ENCODE measurements at regions not wholly inside any gene's neighbourhood (a gene's known extent, or its start where the extent isn't known, plus 50 kb on each side); places are given as distances from the start of the nearest gene placed in this dataset.

DNA sequence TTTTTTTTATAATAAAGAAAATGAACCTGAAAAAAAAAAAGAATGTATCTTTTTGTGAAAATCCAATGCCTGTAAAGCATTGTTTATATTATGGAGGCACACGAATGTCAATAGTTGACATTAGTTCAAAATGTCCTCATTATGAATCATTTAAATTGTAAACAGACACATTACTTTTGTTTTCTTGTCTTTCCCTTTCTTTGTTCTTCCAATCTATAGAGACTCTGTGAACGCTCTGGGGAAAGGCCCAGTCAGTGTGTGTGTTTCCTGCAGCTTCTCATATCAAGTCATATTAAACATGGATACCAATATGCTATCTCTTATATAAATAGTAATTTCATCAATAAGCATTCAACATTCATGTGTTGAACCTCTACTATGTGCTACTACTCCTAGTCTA is 193.1 kb downstream of the KCTD12 start:
- no peak for TF ChIP-seq CTCF (IDR thresholded peaks at IDR 0.05; ENCODE audit: control extremely low read depth, extremely low read depth, low read depth, missing control alignments)
- DNase-seq (ENCODE audit: extremely low spot score), result no peak
- CTCF ChIA-PET, result interaction anchor here (1.2 kb wide), 1 partner anchor 12 kb away, joined by 3 read pairs; no protein-coding TSS in a partner anchor
- POLR2A ChIA-PET, result no interaction called here

DNA sequence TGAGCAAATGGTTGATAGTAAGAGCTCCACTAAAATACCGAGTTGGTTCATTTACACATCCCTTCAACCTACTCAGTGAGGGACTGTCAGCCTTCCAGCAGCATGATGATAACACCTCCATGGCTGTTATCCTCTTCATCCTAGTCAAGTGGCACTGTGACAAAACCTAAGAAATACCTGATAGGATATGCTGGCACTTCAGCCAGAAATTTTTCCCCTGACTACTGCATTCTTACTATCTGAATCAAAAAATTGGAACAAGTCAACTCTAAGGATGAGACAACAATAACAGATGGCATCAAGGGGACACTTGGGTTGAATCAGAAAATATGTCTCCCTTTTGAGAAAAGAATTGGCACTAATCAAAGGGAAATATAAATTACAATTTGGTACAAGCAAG is 193.9 kb downstream of the KCTD12 start:
- DNase-seq (ENCODE audit: extremely low spot score), result no peak
- no peak for TF ChIP-seq CTCF (IDR thresholded peaks at IDR 0.05; ENCODE audit: control extremely low read depth, extremely low read depth, low read depth, missing control alignments)
- ChIA-PET CTCF (interaction anchor here (0.7 kb wide), 1 partner anchor 9 kb away, joined by 3 read pairs; no protein-coding TSS in a partner anchor), POLR2A (no interaction called here)

DNA sequence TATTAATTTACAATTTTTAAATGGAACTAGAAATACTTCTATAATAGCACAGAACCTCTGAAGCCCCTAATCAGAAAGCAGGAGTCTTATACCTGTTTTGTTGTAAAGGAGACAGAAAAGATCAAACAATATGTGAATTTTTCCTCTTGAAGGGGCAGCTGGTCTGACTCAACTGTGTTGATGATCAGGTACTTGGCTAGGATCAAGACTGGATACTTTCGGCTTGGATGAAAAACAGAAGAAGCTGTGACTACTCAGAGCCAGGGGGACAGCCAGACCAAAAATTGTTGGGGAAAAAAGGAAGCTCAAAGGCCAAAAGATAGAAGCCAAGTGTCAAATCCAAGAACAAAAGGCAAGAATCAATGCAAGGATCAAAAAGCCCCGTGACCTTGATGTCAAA is 195.6 kb downstream of the KCTD12 start:
- TF ChIP-seq CTCF (IDR thresholded peaks at IDR 0.05; ENCODE audit: control extremely low read depth, extremely low read depth, low read depth, missing control alignments), result no peak
- DNase-seq (ENCODE audit: extremely low spot score), result no peak
- CTCF ChIA-PET, result interaction anchor here (0.8 to 1.9 kb wide), 3 partner anchors 12 to 289 kb away, joined by 4 read pairs; no protein-coding TSS in a partner anchor
- POLR2A ChIA-PET, result no interaction called here

DNA sequence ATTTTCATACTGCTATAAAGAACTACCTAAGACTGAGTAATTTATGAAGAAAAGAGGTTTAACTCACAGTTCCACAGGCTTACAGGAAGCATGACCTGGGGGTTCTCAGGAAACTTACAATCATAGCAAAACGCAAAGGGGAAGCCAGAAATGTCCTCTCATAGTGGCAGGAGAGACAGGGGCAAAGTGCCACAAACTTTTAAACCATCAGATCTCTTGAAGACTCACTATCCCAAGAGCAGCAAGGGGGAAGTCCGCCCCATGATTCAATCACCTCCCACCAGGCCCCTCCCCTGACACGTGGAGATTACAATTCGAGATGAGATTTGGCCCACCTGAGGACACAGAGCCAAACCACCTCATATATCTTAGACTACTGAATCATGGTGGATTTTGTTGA is 198.7 kb downstream of the KCTD12 start:
- no peak for DNase-seq (ENCODE audit: extremely low spot score)
- TF ChIP-seq CTCF (IDR thresholded peaks at IDR 0.05; ENCODE audit: control extremely low read depth, extremely low read depth, low read depth, missing control alignments), result no peak
- ChIA-PET CTCF (no interaction called here), POLR2A (no interaction called here)

DNA sequence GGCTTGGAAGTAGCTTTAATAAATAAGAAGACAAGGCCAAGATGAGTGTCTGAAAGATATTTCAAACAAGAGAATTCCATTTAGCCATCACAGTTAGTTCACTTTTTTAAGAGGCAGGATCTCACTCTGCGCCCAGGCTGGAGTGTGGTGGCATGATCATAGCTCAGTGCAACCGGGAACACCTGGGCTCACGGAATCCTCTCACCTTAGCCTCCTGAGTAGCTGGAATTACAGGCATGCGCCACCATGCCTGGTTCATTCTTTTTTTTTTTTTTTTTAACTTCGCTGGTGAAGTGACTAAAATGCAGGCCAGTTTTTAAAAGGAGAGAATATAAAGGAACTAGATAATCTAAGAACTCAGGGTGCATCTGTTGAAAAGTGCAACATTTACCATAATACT is 200.3 kb downstream of the KCTD12 start:
- no peak for TF ChIP-seq CTCF (IDR thresholded peaks at IDR 0.05; ENCODE audit: control extremely low read depth, extremely low read depth, low read depth, missing control alignments)
- ChIA-PET POLR2A (no interaction called here), CTCF (interaction anchor here (1.3 kb wide), 2 partner anchors 9 to 18 kb away, joined by 3 to 4 read pairs; no protein-coding TSS in a partner anchor)
- no peak for DNase-seq (ENCODE audit: extremely low spot score)

DNA sequence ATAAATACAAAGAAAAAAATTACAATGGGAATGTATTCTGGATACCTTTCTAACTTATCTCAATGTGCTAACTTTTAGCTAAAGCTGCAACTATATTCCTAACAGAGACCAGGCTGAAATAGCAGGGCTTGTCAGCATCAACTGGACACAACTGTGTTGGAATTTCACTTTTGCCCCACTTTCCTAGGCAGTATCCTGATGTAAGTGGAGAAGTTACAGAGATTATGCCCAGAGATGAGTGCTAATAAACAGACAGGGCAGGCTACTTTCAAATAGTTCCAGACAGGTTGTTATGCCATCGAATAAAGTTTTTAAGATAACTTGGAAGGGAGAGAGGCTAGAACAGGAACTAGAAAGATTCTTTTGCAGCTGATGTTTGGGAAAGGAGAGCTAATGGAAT is 201.9 kb downstream of the KCTD12 start:
- ChIA-PET CTCF (no interaction called here), POLR2A (no interaction called here)
- DNase-seq (ENCODE audit: extremely low spot score), result no peak
- no peak for TF ChIP-seq CTCF (IDR thresholded peaks at IDR 0.05; ENCODE audit: control extremely low read depth, extremely low read depth, low read depth, missing control alignments)

DNA sequence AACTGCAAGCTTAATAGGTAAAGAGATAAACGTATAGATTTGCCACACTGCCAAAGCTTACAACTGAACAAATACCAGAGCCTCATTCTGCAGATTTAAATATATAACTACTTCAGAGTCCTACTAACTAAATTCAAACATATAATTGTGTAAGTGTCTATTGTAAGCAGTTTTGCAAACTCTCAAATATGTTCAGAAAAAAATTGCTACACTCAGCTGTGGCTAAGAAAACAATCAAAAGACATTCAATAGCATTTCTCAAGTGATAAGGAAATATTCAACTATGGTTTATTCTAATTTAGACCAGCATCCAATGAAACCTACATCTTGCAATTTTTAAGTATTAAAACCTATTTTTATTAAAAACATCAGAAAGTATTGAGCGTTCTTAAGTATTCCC is 202.4 kb downstream of the KCTD12 start:
- no peak for TF ChIP-seq CTCF (IDR thresholded peaks at IDR 0.05; ENCODE audit: control extremely low read depth, extremely low read depth, low read depth, missing control alignments)
- DNase-seq (ENCODE audit: extremely low spot score), result no peak
- ChIA-PET POLR2A (no interaction called here), CTCF (interaction anchor here (1.5 kb wide), 1 partner anchor 15 kb away, joined by 3 read pairs; no protein-coding TSS in a partner anchor)
